ENCODE measurements at regions not wholly inside any gene's neighbourhood (a gene's known extent, or its start where the extent isn't known, plus 50 kb on each side); places are given as distances from the start of the nearest gene placed in this dataset.

DNA sequence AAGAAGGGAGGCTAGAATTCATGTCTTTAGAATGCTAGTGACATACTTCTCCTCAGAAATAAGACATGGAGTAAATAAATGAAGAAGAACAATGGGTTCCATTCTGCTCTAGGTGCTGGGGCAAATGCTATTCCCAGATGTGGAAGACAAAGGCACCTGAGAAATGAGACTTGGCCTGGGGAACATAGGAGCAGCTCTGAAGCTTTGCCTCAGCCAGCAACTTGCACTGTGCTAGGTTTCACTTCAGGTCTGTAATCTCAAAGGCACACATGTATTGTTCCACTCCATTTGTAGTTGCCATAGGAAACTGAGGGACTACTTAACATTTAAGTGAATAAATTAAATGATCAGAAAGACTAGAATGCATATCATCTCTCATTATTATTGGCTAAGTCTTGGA, 538.9 kb upstream of the REG3G start:
- no peak for DNase-seq

DNA sequence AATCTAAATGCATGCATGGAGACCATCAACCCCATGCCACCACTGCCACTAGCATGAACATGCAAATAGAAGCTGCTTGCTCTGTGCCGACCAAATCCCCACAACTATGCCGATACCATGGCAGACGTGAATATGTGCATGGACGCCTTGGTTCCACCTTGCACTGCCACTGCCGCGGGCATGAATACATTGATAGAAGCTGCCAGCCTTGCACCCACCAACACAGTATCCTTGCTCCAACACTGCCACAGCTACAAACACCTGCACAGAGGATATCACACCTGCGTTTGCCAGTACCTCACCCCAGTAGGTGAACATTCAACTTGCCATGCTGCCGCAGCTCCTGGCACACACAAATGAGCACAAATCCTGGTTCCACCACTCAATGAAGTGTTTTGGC, 527.4 kb upstream of the REG3G start:
- DNase-seq = no peak

DNA sequence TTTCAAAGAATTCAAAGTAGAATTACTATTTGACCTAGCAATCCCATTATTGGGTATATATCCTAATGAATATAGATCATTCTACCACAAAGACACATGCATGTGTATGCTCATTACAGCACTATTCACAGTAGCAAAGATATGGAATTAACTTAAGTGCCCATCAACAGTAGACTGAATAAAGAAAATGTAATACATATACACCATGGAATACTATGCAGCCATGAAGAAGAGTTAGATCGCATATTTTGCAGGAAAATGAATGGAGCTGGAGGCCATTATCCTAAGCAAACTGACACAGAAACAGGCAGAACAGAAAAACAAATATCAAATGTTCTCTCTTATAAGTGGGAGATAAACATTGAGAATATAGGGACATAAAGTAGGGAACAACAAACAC, 519.2 kb upstream of the REG3G start:
- no peak for DNase-seq

DNA sequence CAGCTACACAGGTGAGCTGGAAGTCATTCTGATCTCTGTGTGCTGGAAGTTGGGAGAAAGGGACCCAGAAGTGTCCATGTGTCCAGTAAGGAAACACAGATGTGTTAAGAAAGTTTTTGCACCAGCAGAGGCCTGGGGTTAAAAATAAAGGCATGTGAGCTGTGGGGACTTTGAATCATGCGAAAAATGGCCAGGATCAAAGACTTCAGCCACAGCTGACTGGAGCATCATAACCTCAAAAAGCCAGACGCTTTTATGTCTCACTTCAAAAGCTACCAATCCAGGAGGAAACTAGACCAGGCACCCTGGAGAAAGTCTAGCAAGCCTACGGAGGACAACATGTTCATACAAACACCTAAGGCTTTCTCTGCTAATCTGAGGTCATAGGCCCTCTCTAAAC, 503.6 kb upstream of the REG3G start:
- DNase-seq = no peak

DNA sequence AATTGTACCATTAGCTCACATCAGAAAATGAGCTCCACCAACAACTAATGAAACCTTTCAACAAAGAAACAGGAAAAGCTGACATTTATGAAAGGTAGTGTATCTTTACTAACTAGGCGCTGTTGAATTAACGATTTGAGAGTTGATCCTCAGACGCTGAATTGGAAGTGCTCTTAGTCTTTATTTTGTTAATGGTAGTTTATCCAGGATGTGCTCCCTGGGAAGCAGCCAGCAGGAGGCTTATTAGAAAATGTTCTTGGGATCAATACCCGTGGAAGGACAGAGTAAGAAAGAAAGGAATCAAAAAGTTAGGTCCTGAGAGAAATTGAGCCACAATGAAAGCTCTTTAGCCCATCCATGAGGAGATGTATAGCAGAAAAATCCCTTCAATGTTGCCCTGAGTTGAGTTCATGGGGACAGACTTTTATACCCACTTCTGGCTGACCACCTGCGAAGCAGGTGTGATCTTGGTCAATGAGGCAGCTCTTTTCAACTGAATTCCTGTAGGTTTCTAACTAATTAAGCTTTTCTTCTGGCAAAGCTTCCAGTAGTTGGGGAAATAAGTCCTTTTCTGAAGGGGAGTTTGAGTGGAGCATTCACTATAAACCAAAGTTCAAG, 492.6 kb upstream of the REG3G start:
- no peak for DNase-seq

DNA sequence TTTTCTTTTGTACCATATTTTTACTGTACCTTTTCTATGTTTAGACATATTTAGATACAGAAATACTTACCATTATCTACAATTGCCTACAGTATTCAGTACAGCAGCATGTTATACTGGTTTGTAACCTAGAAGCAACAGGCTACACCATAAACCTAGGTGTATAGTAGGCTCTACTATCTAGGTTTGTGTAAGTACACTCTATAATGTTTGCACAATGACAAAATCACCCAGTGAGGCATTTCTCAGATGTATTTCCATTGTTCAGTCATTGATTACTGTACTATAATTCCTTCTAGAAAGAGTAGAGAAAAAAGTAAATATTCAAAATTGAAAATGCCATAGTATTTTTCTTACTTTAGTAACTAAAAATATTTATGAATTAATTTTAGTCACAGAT, 490.1 kb upstream of the REG3G start:
- no peak for DNase-seq

DNA sequence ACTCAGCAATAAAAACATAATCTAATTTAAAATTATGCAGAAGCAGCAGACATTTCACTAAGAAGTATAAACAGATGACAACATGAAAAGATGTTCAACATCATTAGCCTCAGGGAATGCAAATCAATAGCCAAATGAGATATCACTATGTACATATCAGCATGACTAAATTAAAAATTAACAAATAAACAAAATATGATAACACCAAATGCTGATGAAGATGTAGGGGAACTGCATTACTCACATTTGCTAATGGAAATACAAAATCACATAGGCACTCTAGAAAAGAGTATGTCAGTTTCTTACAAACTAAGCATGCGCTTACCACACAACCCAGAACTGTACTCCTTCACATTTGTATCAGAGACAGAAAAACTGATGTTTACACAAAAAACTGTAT, 487.2 kb upstream of the REG3G start:
- no peak for DNase-seq

DNA sequence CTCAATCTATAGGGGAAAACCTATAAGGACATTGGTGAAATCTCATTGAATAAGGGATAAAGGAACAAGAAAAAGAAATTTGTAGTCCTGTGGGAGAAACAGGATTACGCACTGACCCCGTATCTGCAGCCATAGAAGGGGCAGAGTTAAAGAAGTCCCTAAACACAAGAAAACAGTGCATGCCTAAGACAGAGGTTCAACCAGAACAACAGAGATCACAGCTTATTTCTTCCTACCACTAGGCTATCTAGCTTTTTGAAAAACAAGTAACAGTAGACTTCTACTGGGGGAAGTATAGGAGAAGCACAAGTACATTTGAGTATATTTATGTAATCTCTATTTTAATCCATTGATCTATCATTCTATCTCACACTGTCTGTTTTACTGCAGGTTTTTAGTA, 485.2 kb upstream of the REG3G start:
- no peak for DNase-seq

DNA sequence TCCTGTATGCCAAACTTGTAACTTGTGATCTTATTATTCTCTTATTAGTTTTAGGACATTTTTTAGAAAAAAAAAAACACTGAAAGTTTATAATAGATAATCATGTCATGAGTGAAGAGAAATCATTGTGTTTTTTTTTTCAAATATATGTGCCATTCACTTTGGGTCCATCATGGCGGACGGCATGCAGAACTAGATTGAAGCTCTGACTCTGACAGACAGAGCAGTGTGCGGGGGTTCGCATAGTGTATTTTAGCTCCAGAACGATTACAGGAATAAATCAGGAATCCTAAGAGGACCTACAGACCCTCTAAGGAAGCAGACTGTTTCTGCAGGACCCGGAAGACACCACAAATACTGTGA, 484.4 kb upstream of the REG3G start:
- no peak for DNase-seq

DNA sequence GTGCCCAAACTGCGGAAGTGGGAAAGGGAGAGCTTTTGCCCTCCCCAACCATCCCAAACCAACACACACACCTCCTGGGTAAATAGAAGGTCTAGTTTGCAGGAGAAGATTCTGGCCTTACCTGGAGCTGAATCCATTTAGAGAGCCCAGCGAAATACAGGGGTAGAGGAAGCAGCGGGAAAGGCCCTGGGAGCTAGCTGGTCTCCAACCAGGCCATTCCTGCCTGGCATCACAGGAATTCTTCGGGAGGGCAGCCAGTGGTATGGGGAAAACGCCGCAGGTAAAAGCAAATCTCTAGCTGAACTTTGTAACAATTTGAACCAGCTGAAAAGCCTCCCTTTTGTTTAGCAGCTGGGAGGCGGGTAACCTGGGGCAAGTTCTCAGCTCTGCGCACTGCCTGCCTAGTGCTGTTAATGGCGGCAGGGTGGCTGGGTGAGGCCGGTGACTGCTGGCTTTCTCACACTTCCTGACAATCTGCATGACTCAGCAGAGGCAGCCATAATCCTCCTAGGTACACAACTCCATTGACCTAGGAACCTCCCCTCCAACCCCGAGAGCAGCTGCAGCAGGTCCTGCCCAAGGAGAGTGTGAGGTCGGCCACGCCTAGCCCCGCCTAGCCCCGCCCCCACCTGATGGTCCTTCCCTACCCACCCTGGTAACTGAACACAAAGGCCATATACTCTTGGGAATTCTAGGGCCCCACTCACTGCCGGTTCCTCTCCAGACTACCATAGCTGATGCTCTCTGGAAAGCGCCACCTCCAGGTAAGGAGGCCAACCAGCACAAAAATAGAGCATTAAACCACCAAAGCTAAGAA, 483.8 kb upstream of the REG3G start:
- no peak for DNase-seq

DNA sequence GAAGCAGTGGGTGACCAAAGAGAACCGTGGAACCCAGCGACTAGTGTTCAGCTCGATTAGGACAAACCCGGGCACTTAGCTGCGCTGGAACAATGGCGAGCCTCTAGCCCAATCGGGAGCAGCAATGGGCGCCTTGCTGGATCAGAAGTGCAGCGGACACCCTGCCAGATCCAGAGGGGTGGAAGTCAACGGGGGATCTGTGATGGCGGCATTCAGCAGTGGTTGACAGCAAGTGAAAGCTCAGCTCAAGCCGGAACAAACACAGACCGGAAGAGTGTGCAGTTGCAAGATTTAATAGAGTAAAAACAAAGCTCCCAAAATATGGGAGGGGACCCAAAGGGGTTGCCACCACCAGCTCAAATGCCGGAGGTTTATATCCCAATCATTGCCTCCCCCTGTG, 478.7 kb upstream of the REG3G start:
- DNase-seq = no peak

DNA sequence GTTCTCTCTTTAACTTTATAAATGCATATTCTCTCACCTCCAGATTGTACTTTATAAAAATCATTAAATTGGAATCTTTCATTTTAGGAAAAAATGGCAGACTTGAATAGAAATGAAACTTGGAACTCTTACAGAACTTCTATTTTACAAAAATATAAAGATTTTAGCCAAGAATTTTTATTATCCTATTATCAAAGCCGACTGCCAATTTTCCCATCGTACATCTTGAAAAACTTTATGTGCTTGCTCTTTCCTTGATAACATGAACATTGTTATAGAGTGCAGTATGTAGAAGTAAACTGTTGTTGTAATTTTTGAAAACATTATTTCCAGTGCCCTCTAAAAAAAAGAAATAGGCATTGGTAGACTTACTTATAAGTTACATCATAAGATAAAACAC, 475.7 kb upstream of the REG3G start:
- DNase-seq = no peak

DNA sequence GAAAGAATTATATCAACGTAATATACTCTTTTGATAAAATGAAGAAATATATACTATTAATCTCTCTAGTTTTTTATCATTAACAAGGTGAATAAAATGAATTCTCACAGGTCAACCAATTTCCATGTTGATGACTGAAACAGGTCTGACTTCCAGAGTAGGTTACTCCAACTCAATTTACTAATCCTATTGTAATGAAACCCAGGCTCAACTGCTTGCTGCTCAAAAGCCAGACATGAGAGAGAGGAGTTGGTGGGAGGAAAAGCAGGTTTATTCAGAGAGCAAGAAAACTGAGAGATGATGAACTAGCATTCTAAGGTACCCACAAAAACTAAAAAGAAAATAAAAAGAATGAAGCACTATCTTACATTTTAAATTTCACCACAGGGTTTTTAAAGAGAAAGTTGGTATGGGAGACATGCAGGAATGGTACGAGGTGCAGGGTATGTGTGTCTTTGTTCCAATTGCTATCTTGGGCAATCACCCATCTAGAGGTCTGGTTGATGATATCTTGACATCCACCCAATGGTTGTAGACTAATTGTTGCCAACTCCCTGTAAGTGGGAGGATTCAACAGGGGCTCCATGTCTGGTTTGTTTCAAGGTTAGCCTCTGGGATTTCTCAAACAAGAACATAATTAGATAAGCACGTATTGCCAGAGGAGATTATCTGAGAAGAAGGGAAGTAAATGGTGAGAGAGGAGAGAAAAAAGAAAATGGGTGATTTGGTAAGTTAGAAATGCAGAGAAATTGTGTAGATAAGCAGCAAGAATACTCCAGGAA, 471.4 kb upstream of the REG3G start:
- DNase-seq = no peak

DNA sequence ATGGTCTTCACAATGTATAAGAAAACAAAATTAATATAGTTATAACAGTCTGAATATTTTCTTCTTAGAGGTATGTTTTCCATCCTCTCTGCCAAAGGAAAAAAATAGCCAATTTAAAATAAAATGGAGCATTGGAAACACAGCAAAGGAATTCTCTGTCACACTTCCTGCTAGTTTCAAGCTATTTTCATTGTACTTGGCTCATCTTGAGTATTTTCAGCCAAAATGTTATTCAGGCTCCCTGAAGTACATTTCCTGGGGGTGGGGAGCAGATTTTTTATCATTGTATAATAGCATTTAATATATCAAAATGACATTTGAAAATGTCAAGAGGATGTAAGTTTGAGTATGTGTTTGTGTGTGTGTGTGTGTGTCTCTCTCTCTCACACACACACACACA, 463.6 kb upstream of the REG3G start:
- DNase-seq = no peak

DNA sequence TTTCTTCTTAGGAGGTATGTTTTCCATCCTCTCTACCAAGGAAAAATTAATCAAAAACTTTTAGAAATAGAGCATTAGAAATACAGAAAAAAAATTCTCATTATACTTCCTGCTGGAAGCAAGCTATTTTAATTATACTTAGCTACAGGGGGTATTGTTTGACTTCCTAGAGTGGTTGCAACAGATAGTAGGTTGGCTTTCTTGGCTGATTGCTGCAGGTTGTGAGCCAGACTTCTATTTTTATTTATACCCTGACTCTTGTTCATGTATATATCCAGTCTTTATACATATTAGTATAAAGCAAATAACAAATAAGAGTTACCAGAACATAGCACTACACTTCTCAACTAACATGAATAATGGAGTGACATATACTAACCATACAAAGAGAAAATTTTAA, 460.8 kb upstream of the REG3G start:
- DNase-seq = no peak

DNA sequence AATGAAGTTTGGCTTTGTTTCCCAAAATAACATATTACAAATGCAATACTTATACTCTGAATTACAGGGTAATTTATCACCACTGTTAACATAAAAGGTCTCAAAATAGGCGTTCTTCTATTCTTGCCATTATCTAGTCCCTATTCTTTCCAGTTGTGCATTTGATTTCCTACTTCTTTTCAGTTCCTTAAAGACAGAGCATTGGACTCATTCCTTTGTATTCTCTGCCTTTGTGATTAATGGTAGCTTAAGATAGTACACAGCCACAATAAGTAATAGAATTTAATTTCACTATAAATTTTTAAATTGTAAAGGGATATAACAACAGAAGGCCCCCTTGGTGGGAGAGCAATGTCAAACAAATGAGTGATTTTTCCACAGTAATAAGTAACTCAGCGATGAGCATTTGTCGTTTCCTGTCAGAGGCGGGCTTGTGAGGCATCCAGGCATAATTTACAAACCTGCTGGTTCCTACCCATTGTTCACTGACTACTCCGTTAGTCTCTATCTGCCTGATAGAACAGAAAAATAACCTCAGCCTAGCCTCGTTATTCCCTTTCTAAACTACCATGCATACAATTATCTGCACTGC, 456.6 kb upstream of the REG3G start:
- DNase-seq = no peak

DNA sequence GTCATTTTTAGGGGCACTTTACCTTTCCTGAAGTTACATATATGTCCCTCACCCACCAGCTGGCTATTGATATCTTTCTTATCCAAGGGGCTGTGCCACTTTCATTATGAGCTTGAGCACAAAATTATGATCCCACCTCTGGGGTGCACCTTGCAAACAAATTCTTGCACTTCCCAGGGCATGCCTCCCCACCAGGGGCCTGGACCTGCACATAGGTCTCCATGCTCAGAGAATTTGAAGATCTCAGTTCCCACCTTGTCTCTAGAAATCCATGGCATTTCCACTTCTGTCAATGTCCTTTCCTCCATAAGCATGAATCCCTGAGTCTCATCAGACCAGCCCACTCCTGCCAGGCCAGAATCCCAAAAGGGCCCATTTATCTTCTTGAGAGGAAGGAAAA, 449.1 kb upstream of the REG3G start:
- DNase-seq = no peak

DNA sequence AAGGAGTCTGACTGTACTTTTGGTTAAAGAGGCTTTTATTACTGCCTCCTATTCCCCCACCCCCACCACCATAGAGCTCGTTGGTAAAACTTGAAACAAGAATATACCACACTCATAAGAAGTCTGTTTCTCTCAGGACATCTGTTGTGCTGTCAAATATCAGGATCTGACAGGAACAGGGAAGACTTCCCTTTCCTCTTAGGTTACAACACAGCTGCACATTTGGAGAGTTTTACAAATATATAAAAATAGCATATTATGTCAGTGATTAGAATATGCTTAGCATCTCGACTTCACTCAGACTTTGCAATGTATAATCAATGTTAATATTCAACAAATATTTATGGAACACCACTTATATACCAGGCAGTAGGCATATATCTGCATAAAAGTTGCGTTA, 439.6 kb upstream of the REG3G start:
- no peak for DNase-seq

DNA sequence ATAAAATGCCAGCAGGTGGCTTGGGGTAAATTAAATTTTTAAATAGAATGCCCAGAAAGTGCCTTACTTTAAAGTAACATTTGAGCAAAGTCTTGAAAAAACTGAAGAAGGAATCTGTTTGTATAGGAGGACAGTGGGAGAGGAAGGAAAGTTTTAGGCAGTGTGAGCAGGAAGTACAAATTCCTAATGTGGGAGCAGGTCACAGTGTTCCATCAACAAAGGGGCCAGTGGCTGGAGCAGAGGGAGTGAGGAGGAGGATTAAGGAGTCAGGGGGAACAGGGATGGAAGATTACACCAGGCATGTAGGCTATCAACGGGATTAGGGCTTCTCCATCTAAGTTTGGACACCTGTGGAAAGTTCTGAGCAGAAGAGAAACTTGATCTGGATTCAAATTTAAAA, 439.2 kb upstream of the REG3G start:
- no peak for DNase-seq

DNA sequence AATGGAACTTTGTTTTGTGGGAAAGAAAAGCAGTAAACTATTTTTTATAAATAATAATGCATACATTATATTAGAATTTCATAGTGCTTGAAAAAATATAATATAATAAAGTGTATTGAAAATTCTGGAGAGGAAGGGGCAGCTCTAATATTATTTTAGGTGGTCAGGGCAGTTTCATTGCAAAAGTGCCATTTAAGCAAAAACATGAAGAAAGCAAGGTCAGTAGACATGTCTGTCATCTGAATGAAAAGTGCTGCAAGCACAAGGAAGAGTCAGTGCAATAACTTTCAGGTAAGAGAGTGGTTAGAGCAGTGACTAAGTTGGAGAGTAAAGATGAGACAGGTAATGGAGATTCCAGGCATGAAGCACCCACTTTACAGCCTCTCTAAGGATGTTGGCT, 435.6 kb upstream of the REG3G start:
- DNase-seq = no peak

DNA sequence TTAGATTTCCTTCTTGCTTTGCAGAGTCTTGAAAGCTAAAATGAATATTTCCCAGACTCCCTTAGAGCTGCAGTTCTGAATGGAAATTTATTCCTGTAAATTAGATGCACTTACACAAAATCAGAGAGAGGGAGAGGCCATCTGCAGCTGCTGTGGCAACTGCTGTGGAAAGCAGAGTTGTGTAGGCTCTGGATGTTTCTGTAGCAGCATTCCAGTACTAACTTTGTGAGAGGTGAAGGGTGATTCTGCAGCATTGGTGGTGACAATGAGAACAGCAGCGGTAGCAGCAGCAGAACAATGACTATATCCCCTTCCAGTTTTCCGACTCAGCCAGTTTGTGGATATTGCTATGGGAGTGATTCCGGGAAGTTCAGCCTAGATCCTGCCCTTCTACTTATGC, 433.0 kb upstream of the REG3G start:
- DNase-seq = no peak

DNA sequence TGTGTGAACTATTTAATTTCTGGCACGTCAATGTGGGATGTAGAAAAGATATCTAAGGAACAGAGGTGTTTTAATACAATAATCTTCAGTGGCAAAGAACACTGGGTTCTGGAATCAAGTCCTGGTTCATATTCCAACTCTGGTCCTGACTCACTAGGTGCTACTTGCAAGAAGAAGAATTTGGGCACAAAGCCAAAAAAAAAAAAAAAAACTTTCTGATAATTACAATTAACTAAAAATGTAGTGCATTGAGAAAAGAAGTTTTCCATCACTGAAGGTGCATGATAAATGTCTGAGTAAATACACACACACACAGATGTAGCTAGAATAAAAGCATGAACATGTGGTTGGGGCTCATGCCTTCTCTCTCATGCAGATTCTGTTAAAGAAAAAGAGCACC, 424.4 kb upstream of the REG3G start:
- DNase-seq = no peak

DNA sequence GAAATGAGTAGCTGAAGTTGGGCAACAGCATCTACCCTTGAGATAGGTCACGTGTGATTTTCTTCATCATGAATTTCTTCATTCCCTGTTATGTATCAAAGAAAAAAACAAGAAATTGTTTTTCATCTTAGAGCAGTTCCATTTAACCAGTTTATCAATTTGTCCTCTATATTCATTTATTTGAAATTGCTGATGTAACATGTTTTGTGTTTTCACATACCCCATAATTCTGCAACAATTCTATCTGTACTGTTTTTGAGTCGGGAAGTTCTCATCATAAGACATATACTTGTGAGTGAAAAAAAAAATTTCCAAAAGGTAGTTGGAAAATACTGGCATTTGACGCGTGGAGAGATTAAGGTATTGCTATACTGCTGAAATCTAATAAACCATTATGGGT, 422.6 kb upstream of the REG3G start:
- no peak for DNase-seq

DNA sequence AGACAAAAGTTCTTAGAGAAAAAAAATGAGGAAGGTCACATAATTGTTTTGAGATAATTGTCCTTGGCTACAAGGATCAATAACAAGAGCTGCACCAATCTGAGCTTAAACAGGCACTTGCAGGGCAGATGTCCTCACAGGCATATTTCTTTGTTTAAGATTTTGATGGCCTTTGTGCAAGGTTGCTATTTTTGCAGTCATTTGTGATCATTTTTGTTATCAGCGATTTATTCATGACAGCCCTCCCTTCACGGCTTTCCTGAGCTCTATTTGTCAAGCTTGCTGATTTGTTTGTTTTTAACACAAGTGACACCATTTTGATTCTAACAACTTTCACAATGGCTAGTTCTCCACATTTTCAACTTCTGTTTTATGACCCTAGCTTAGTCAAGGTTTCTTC, 418.6 kb upstream of the REG3G start:
- DNase-seq = no peak

Measured in C1 segment of cervical spinal cord (tissue), 14 donors.